ENCODE measurements at regions not wholly inside any gene's neighbourhood (a gene's known extent, or its start where the extent isn't known, plus 50 kb on each side); places are given as distances from the start of the nearest gene placed in this dataset.

DNA sequence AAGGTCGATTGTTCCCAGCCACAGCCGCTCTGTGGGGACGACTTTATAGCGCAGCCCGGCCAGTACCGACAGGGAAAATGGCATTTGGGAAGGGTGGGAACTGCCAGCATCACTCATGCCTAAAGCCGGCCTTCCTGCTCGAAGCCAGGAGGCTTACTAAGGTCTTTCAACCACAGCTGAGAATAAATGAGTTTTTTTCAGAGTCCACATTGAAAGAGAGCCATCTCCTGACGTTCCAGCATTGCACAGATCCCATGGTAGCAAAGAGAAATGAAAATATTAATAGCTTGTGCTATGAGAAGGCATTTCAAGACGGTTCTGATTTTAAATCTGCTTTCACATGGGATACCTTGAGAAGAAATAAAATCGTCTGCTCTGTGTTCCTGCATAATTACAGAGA, 230.2 kb upstream of the IGF1R start:
- TF ChIP-seq, protein P1, sequence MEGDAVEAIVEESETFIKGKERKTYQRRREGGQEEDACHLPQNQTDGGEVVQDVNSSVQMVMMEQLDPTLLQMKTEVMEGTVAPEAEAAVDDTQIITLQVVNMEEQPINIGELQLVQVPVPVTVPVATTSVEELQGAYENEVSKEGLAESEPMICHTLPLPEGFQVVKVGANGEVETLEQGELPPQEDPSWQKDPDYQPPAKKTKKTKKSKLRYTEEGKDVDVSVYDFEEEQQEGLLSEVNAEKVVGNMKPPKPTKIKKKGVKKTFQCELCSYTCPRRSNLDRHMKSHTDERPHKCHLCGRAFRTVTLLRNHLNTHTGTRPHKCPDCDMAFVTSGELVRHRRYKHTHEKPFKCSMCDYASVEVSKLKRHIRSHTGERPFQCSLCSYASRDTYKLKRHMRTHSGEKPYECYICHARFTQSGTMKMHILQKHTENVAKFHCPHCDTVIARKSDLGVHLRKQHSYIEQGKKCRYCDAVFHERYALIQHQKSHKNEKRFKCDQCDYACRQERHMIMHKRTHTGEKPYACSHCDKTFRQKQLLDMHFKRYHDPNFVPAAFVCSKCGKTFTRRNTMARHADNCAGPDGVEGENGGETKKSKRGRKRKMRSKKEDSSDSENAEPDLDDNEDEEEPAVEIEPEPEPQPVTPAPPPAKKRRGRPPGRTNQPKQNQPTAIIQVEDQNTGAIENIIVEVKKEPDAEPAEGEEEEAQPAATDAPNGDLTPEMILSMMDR (IDR thresholded peaks at IDR 0.05; ENCODE audit: low read depth, low read length, poor library complexity, severe bottlenecking): no peak
- TF ChIP-seq EZH2phosphoT487 (IDR thresholded peaks at IDR 0.05; ENCODE audit: borderline replicate concordance, low read length): no peak

Measured in DOHH2 (cell line).